GM23338 (cell line): ENCODE measurements at regions not wholly inside any gene's neighbourhood (a gene's known extent, or its start where the extent isn't known, plus 50 kb on each side); places are given as distances from the start of the nearest gene placed in this dataset.
"Not testable (repeated sequence)": the region's sequence is repeated elsewhere in the genome, so short reads cannot be mapped to it uniquely, and the experiment has no call there.

Experiments used
- ATAC-seq: fragments of 200-7000 bp; cut with Tn5 transposase; 3 replicates; pipeline ENCODE4 v1.9.1; 2020
- DNase-seq: peaks from one replicate; pipeline ENCODE4 v3.0.0-alpha.2; 2015; ENCODE audit warnings: low spot score
- H2AFZ ChIP-seq: fragments of 200-600 bp; sonication (generic); 2 replicates; pipeline ENCODE4 v1.8.0; 2016; ENCODE audit warnings: antibody characterized with exemption, mild to moderate bottlenecking, moderate library complexity
- H3F3A ChIP-seq: fragments of 200-600 bp; sonication (generic); replicated peaks from 2 replicates; pipeline ENCODE4 v1.8.0; 2017; ENCODE audit warnings: antibody characterized with exemption, mixed run types, low read depth
- H3K27ac ChIP-seq: fragments of 200-600 bp; sonication (generic); 2 replicates; pipeline ENCODE4 v1.6.1; 2016; ENCODE audit warnings: low read depth
- H3K27me3 ChIP-seq: fragments of 200-600 bp; sonication (generic); 2 replicates; pipeline ENCODE4 v1.8.0; 2016; ENCODE audit warnings: mild to moderate bottlenecking, mixed run types, moderate library complexity; ENCODE audit not compliant: insufficient read depth
- H3K36me3 ChIP-seq: fragments of 200-600 bp; sonication (generic); 2 replicates; pipeline ENCODE4 v1.8.0; 2016; ENCODE audit warnings: mild to moderate bottlenecking; ENCODE audit not compliant: insufficient read depth
- H3K4me1 ChIP-seq: fragments of 200-600 bp; sonication (generic); 2 replicates; pipeline ENCODE4 v1.8.0; 2016; ENCODE audit warnings: mild to moderate bottlenecking, moderate library complexity; ENCODE audit not compliant: insufficient read depth
- H3K4me2 ChIP-seq: fragments of 200-600 bp; sonication (generic); 2 replicates; pipeline ENCODE4 v1.7.1; 2017; ENCODE audit warnings: mixed run types
- H3K4me3 ChIP-seq: fragments of 200-600 bp; sonication (generic); 2 replicates; pipeline ENCODE4 v1.6.1; 2016; ENCODE audit warnings: mixed run types
- H3K79me2 ChIP-seq: fragments of 200-600 bp; sonication (generic); replicated peaks from 2 replicates; pipeline ENCODE4 v1.8.0; 2017; ENCODE audit warnings: mild to moderate bottlenecking; ENCODE audit not compliant: insufficient read depth
- H3K9me2 ChIP-seq: fragments of 200-600 bp; sonication (generic); 2 replicates; pipeline ENCODE4 v1.8.0; 2017; ENCODE audit not compliant: insufficient read depth
- H4K20me1 ChIP-seq: fragments of 200-600 bp; sonication (generic); replicated peaks from 2 replicates; pipeline ENCODE4 v1.8.0; 2017; ENCODE audit warnings: mild to moderate bottlenecking; ENCODE audit not compliant: insufficient read depth
- H3K27ac Mint-ChIP-seq: 2 replicates; pipeline ENCODE4 v1.8.0; 2020; ENCODE audit warnings: inconsistent platforms, mild to moderate bottlenecking, moderate library complexity, mixed read lengths
- H3K27me3 Mint-ChIP-seq: 3 replicates; pipeline ENCODE4 v1.8.0; 2022; ENCODE audit warnings: low read depth, mild to moderate bottlenecking, moderate library complexity, mixed read lengths, inconsistent platforms; ENCODE audit not compliant: insufficient read depth, poor library complexity
- H3K36me3 Mint-ChIP-seq: 3 replicates; pipeline ENCODE4 v1.8.0; 2021; ENCODE audit warnings: low read depth, mild to moderate bottlenecking, inconsistent platforms, moderate library complexity, mixed read lengths
- H3K4me1 Mint-ChIP-seq: 3 replicates; pipeline ENCODE4 v1.8.0; 2020; ENCODE audit warnings: mild to moderate bottlenecking, inconsistent platforms, mixed read lengths
- H3K4me3 Mint-ChIP-seq: 3 replicates; pipeline ENCODE4 v1.8.0; 2021; ENCODE audit warnings: moderate library complexity, mild to moderate bottlenecking, inconsistent platforms, mixed read lengths
- H3K9me3 Mint-ChIP-seq: 3 replicates; pipeline ENCODE4 v1.8.0; 2020; ENCODE audit warnings: moderate library complexity, mild to moderate bottlenecking, inconsistent platforms, mixed read lengths
- CREB1 ChIP-seq: fragments of 250-450 bp; sonication (Bioruptor Pico); IDR thresholded peaks from 2 replicates; pipeline ENCODE4 v1.5.0; 2020; ENCODE audit warnings: low read depth, mild to moderate bottlenecking, moderate library complexity
- CTCF ChIP-seq, 2 experiments: fragments of 200-600 bp in 1 of 2; sonication (generic) in 1 of 2; conservative IDR thresholded peaks; 2 replicates each; pipeline versions ENCODE4 v1.5.1 to v1.6.1; 2016 to 2017; ENCODE audit warnings: antibody characterized with exemption in 2 of 2, low read depth in 2 of 2, mild to moderate bottlenecking in 2 of 2, moderate library complexity in 1 of 2
- EZH2 ChIP-seq: fragments of 200-600 bp; sonication (generic); IDR thresholded peaks from one replicate; pipeline ENCODE4 v1.8.0; 2017; ENCODE audit warnings: antibody characterized with exemption, mild to moderate bottlenecking, low read depth; ENCODE audit not compliant: unreplicated experiment
- EZH2phosphoT487 ChIP-seq: fragments of 200-600 bp; sonication (generic); IDR thresholded peaks from one replicate; pipeline ENCODE4 v1.8.1; 2018; ENCODE audit warnings: antibody characterized with exemption; ENCODE audit not compliant: unreplicated experiment
- JUNB ChIP-seq: IDR thresholded peaks from one replicate; pipeline ENCODE4 v1.6.1; 2016; ENCODE audit warnings: antibody characterized with exemption; ENCODE audit not compliant: unreplicated experiment
- NANOG ChIP-seq: IDR thresholded peaks from 2 replicates; pipeline ENCODE4 v1.6.1; 2016; ENCODE audit warnings: antibody characterized with exemption, borderline replicate concordance
- POLR2AphosphoS5 ChIP-seq: IDR thresholded peaks from 2 replicates; pipeline ENCODE4 v1.6.1; 2016; ENCODE audit warnings: antibody characterized with exemption, low read depth
- STAT1 ChIP-seq: IDR thresholded peaks from one replicate; pipeline ENCODE4 v1.6.1; 2016; ENCODE audit warnings: antibody characterized with exemption; ENCODE audit not compliant: unreplicated experiment
- ZNF331 ChIP-seq: fragments of 250-450 bp; sonication (Bioruptor Pico); IDR thresholded peaks from 2 replicates; pipeline ENCODE4 v1.5.0; 2020; ENCODE audit warnings: low read depth, mild to moderate bottlenecking, moderate library complexity
- TF ChIP-seq, protein P1 (sequence below): IDR thresholded peaks from one replicate; pipeline ENCODE4 v1.6.1; 2018; ENCODE audit warnings: antibody characterized with exemption; ENCODE audit not compliant: unreplicated experiment

GRCh38 chr3:89747541-89748278 lies 640.3 kb downstream of the EPHA3 start:
- Mint-ChIP-seq H3K4me3 (peak overlapping the region; percentile 54; the same call in 2 of the 3 replicates), H3K9me3 (peaks cover 13% of the 10 kb centered on the region; the same call in 2 of the 3 replicates)
- not testable (repeated sequence) for H3K27me3 Mint-ChIP-seq, H4K20me1 ChIP-seq, H3K27ac Mint-ChIP-seq, H3F3A ChIP-seq, H3K4me1 ChIP-seq, H3K36me3 ChIP-seq, H3K27me3 ChIP-seq, H3K27ac ChIP-seq, ATAC-seq, H3K9me2 ChIP-seq, H3K79me2 ChIP-seq, DNase-seq, H3K4me1 Mint-ChIP-seq, H3K36me3 Mint-ChIP-seq
- Histone ChIP-seq H3K4me3 (peak overlapping the region; percentile 45; the same call in 1 of the 2 replicates), H2AFZ (peak overlapping the region; percentile 83), H3K4me2 (peak overlapping the region; percentile 69)

DNA sequence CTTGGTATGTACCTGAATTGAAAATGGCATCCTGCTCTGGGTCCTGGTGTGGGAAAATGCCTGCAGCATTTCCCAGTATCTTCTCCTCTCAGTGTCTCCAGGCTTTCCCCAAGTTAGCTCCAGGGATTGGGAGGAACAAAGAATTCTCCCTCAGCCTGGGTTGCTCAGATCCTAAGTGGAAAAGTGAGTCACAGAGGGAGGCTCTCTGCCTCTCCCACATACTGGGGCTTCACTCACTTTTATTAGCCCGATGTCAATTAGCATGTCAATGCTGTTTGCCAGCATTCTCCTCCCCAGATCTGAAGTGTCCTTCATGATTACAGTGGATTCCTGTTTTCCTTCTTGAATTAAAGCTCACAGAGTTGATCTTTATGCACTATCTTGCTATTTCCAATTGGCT lies 655.0 kb downstream of the EPHA3 start:
- Mint-ChIP-seq H3K4me1 (peaks cover 12% of the 10 kb centered on the region; the same call in 2 of the 3 replicates), H3K9me3 (peaks cover 20% of the 10 kb centered on the region), H3K27me3 (peaks cover 2% of the 10 kb centered on the region), H3K36me3 (peaks cover 13% of the 10 kb centered on the region), H3K27ac (no peak overlapping the region), H3K4me3 (no peak overlapping the region)
- H3K9me2 ChIP-seq: peaks cover 9% of the 10 kb centered on the region
- no peaks in the 10 kb centered on the region for H3K36me3 ChIP-seq
- ATAC-seq: no peak
- H3K4me2 ChIP-seq: no peak overlapping the region
- no peaks in the 10 kb centered on the region for H3K27me3 ChIP-seq
- H2AFZ ChIP-seq: no peak overlapping the region
- peaks cover 20% of the 10 kb centered on the region for H3K4me1 ChIP-seq
- no peaks in the 10 kb centered on the region for H3K79me2 ChIP-seq
- H4K20me1 ChIP-seq: no peaks in the 10 kb centered on the region
- no peak for DNase-seq
- TF ChIP-seq CTCF (conservative IDR thresholded peaks at IDR 0.05; ENCODE audit: low read depth in 2 of 2) (no peak), POLR2AphosphoS5 (no peak), STAT1 (no peak), ZNF331 (CRISPR knock-in tag) (no peak), EZH2phosphoT487 (no peak), NANOG (no peak), CREB1 (CRISPR knock-in tag) (no peak), JUNB (no peak), EZH2 (no peak)
- TF ChIP-seq, protein P1, sequence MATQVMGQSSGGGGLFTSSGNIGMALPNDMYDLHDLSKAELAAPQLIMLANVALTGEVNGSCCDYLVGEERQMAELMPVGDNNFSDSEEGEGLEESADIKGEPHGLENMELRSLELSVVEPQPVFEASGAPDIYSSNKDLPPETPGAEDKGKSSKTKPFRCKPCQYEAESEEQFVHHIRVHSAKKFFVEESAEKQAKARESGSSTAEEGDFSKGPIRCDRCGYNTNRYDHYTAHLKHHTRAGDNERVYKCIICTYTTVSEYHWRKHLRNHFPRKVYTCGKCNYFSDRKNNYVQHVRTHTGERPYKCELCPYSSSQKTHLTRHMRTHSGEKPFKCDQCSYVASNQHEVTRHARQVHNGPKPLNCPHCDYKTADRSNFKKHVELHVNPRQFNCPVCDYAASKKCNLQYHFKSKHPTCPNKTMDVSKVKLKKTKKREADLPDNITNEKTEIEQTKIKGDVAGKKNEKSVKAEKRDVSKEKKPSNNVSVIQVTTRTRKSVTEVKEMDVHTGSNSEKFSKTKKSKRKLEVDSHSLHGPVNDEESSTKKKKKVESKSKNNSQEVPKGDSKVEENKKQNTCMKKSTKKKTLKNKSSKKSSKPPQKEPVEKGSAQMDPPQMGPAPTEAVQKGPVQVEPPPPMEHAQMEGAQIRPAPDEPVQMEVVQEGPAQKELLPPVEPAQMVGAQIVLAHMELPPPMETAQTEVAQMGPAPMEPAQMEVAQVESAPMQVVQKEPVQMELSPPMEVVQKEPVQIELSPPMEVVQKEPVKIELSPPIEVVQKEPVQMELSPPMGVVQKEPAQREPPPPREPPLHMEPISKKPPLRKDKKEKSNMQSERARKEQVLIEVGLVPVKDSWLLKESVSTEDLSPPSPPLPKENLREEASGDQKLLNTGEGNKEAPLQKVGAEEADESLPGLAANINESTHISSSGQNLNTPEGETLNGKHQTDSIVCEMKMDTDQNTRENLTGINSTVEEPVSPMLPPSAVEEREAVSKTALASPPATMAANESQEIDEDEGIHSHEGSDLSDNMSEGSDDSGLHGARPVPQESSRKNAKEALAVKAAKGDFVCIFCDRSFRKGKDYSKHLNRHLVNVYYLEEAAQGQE: no peak
- H3K4me3 ChIP-seq: no peak overlapping the region
- no peaks in the 10 kb centered on the region for H3F3A ChIP-seq
- H3K27ac ChIP-seq: no peak overlapping the region
